Testis (tissue), 2 donors: ENCODE measurements at regions not wholly inside any gene's neighbourhood (a gene's known extent, or its start where the extent isn't known, plus 50 kb on each side); places are given as distances from the start of the nearest gene placed in this dataset.

Experiments used
- DNase-seq: peaks from one replicate; pipeline ENCODE4 v3.0.0-alpha.2; 2019
- H3K27ac ChIP-seq, 2 donors: fragments of 200-600 bp; sonication (generic); one replicate each; pipeline ENCODE4 v1.5.1; 2019
- H3K27me3 ChIP-seq: fragments of 200-600 bp; sonication (generic); one replicate; pipeline ENCODE4 v1.5.1; 2019
- H3K36me3 ChIP-seq: fragments of 200-600 bp; sonication (generic); one replicate; pipeline ENCODE4 v1.5.1; 2017; ENCODE audit warnings: low read depth; ENCODE audit errors: missing control alignments
- H3K4me1 ChIP-seq: fragments of 200-600 bp; sonication (generic); one replicate; pipeline ENCODE4 v1.5.1; 2019
- H3K4me3 ChIP-seq, 2 donors: fragments of 200-600 bp; sonication (generic); one replicate each; pipeline ENCODE4 v1.5.1; 2017 to 2019
- H3K9me3 ChIP-seq: fragments of 200-600 bp; sonication (generic); one replicate; pipeline ENCODE4 v1.5.1; 2017
- CTCF ChIP-seq, 3 experiments: fragments of 450-650 bp in 2 of 3; fragments of 200-600 bp in 1 of 3; sonication (generic) in 1 of 3; IDR thresholded peaks; one replicate each; pipeline ENCODE4 v1.5.1; 2016 to 2019; ENCODE audit warnings: antibody characterized with exemption in 3 of 3, mild to moderate bottlenecking in 2 of 3, moderate library complexity in 1 of 3
- POLR2A ChIP-seq: fragments of 450-650 bp; IDR thresholded peaks from one replicate; pipeline ENCODE4 v1.6.1; 2017; ENCODE audit warnings: antibody characterized with exemption, mild to moderate bottlenecking, moderate library complexity
- WGBS, 2 donors: methylation state at CpG; one replicate each; pipeline ENCODE4 v1.1.5; 2018; 5-methylcytosine and 5-hydroxymethylcytosine counted together
- intact Hi-C: fragments of 100-400 bp; cut with DNase I; formaldehyde crosslinking; loops from one replicate; pipeline ENCODE4 v1.15.1; 2023; ENCODE audit warnings: low total_unique reads

- 78 to 79% methylated on average over 5 of the region's 5 CpGs for WGBS, 2 donors
- H3K36me3 ChIP-seq = no peaks in the 10 kb centered on the region
- H3K9me3 ChIP-seq = no peaks in the 10 kb centered on the region
- peak; percentile 25 for DNase-seq
- no peaks in the 10 kb centered on the region for H3K27me3 ChIP-seq
- intact Hi-C loops = no loop called here
- no peaks in the 10 kb centered on the region for H3K4me1 ChIP-seq
- H3K4me3 ChIP-seq = no peak overlapping the region
- no peak for TF ChIP-seq POLR2A
- TF ChIP-seq CTCF (IDR thresholded peaks at IDR 0.05) = peak in 2 of 3 experiments; percentile 17 to 20
- no peak overlapping the region for H3K27ac ChIP-seq
Measured at GRCh38 chr6:126170978-126171382, 168.9 kb upstream of the CENPW start.

GRCh38 chr6:126172131-126172530, 167.8 kb upstream of the CENPW start:
- intact Hi-C loops = no loop called here
- no peak for TF ChIP-seq CTCF (IDR thresholded peaks at IDR 0.05)
- TF ChIP-seq POLR2A = no peak
- 84 to 93% methylated on average over 2 of the region's 2 CpGs for WGBS, 2 donors

GRCh38 chr6:126173265-126173664, 166.7 kb upstream of the CENPW start:
- DNase-seq = no peak
- Histone ChIP-seq H3K9me3 (no peaks in the 10 kb centered on the region), H3K36me3 (no peaks in the 10 kb centered on the region), H3K27ac (no peak overlapping the region), H3K4me1 (no peaks in the 10 kb centered on the region), H3K27me3 (no peaks in the 10 kb centered on the region), H3K4me3 (no peak overlapping the region)
- 54% methylated on average over 4 of the region's 4 CpGs for WGBS, 2 donors
- intact Hi-C loops = no loop called here
- no peak for TF ChIP-seq POLR2A
- TF ChIP-seq CTCF (IDR thresholded peaks at IDR 0.05) = no peak

More at GRCh38 chr6:126172131-126172530, 167.8 kb upstream of the CENPW start:
- Histone ChIP-seq H3K36me3 (no peaks in the 10 kb centered on the region), H3K4me3 (no peak overlapping the region), H3K27ac (no peak overlapping the region), H3K27me3 (no peaks in the 10 kb centered on the region), H3K9me3 (no peaks in the 10 kb centered on the region), H3K4me1 (no peaks in the 10 kb centered on the region)
- DNase-seq = no peak

DNA sequence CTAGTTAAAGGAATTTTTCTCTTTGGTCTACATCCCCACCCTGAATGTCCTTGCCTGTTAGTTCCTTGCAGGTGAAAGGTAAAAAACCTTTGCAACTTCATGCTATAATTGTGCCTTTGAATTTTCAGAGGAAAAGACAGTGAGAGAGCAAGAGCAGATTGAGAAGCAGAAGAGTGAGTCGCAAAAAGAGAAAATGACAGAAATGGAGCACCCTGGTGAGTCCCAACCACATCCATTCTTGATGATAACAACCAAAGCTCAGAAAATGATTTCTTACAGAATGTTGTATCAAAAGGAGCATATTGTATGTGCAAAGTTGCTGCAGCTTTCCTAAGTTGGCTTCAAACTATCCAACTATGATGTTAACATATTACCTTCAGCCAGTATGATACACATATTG, 165.2 kb upstream of the CENPW start:
- Histone ChIP-seq H3K4me1 (no peaks in the 10 kb centered on the region), H3K4me3 (no peak overlapping the region), H3K27me3 (no peaks in the 10 kb centered on the region), H3K36me3 (no peaks in the 10 kb centered on the region), H3K27ac (no peak overlapping the region), H3K9me3 (no peaks in the 10 kb centered on the region)
- intact Hi-C loops = no loop called here
- TF ChIP-seq POLR2A (no peak), CTCF (IDR thresholded peaks at IDR 0.05) (no peak)
- 92 to 94% methylated on average over 1 of the region's 1 CpG for WGBS, 2 donors
- DNase-seq = no peak

- WGBS, 2 donors = 85 to 92% methylated on average over 1 of the region's 1 CpG
- H3K4me1 ChIP-seq = no peaks in the 10 kb centered on the region
- H3K36me3 ChIP-seq = no peaks in the 10 kb centered on the region
- intact Hi-C loops = no loop called here
- no peaks in the 10 kb centered on the region for H3K9me3 ChIP-seq
- no peak overlapping the region for H3K4me3 ChIP-seq
- no peaks in the 10 kb centered on the region for H3K27me3 ChIP-seq
- H3K27ac ChIP-seq = no peak overlapping the region
- DNase-seq = no peak
- TF ChIP-seq CTCF (IDR thresholded peaks at IDR 0.05) (no peak), POLR2A (no peak)
Measured at GRCh38 chr6:126175251-126175650, 164.7 kb upstream of the CENPW start.
